ENCODE measurements at regions not wholly inside any gene's neighbourhood (a gene's known extent, or its start where the extent isn't known, plus 50 kb on each side); places are given as distances from the start of the nearest gene placed in this dataset.

GRCh38 chr13:31543190-31543589 lies 196.1 kb upstream of the RXFP2 start:
- H3K9me3 ChIP-seq (replicated peaks in 1 of 2; ENCODE audit: control insufficient read depth in 1 of 2, insufficient read depth in 1 of 2, low read length in 2 of 2) = no peaks in the 10 kb centered on the region
- no peak for TF ChIP-seq CTCF (IDR thresholded peaks at IDR 0.05)
- H3K9me3 Mint-ChIP-seq = peaks cover 0 to 2% (median 0%) of the 10 kb centered on the region in 7 donors
- peaks cover 4 to 5% (median 4%) of the 10 kb centered on the region in 3 donors for H3K27me3 Mint-ChIP-seq (ENCODE audit: low read depth in 3 of 3)
- no peak overlapping the region for H3K4me3 ChIP-seq (replicated peaks in 1 of 3; ENCODE audit: low read depth in 2 of 3, low read length in 3 of 3)
- H2AFZ ChIP-seq (ENCODE audit: insufficient read depth, low read depth, low read length, poor library complexity, severe bottlenecking) = no peak overlapping the region
- no peak overlapping the region for H3K9ac ChIP-seq (ENCODE audit: insufficient read depth, low read length, poor library complexity, severe bottlenecking)
- H3K27me3 ChIP-seq (ENCODE audit: control insufficient read depth in 2 of 2, insufficient read depth in 2 of 2, low read length in 2 of 2) = peaks cover 0 to 2% of the 10 kb centered on the region in 2 donors
- no peak overlapping the region for H3K27ac ChIP-seq (ENCODE audit: low read depth in 1 of 2, low read length in 2 of 2)
- no peaks in the 10 kb centered on the region for H3K36me3 Mint-ChIP-seq
- intact Hi-C loops (cut with micrococcal nuclease) = no loop called here
- no peak for DNase-seq
- no peak overlapping the region for H3K27ac Mint-ChIP-seq
- no peaks in the 10 kb centered on the region for H3K36me3 ChIP-seq (replicated peaks in 1 of 2; ENCODE audit: control insufficient read depth in 1 of 2, insufficient read depth in 2 of 2, low read length in 2 of 2)
- H3K4me3 Mint-ChIP-seq = no peak overlapping the region
- H3K4me2 ChIP-seq (replicated peaks; ENCODE audit: extremely low read depth, low read length, poor library complexity, severe bottlenecking) = no peak overlapping the region
- H3K79me2 ChIP-seq (ENCODE audit: insufficient read depth, low read length) = no peaks in the 10 kb centered on the region
- no peaks in the 10 kb centered on the region for H4K20me1 ChIP-seq (ENCODE audit: insufficient read depth, low read length)
- no peaks in the 10 kb centered on the region for H3K4me1 ChIP-seq (ENCODE audit: control insufficient read depth in 1 of 2, insufficient read depth in 2 of 2, low read length in 2 of 2)
- H3K4me1 Mint-ChIP-seq = peaks cover under 1% of the 10 kb centered on the region

GRCh38 chr13:31545616-31546015 lies 193.7 kb upstream of the RXFP2 start:
- WGBS (ENCODE audit: insufficient coverage) = no CpG with 5 or more reads among the region's 3 CpGs

More at GRCh38 chr13:31545616-31546015, 193.7 kb upstream of the RXFP2 start:
- peaks cover 0 to 2% of the 10 kb centered on the region in 2 donors for H3K27me3 ChIP-seq (ENCODE audit: control insufficient read depth in 2 of 2, insufficient read depth in 2 of 2, low read length in 2 of 2)
- DNase-seq = no peak
- H3K27ac Mint-ChIP-seq = no peak overlapping the region
- H3K9ac ChIP-seq (ENCODE audit: insufficient read depth, low read length, poor library complexity, severe bottlenecking) = no peak overlapping the region
- H3K4me1 Mint-ChIP-seq = no peaks in the 10 kb centered on the region
- H3K4me2 ChIP-seq (replicated peaks; ENCODE audit: extremely low read depth, low read length, poor library complexity, severe bottlenecking) = no peak overlapping the region
- no peak overlapping the region for H2AFZ ChIP-seq (ENCODE audit: insufficient read depth, low read depth, low read length, poor library complexity, severe bottlenecking)
- TF ChIP-seq CTCF (IDR thresholded peaks at IDR 0.05) = no peak
- no peak overlapping the region for H3K27ac ChIP-seq (ENCODE audit: low read depth in 1 of 2, low read length in 2 of 2)
- intact Hi-C loops (cut with micrococcal nuclease) = no loop called here
- no peaks in the 10 kb centered on the region for H3K36me3 Mint-ChIP-seq
- no peaks in the 10 kb centered on the region for H4K20me1 ChIP-seq (ENCODE audit: insufficient read depth, low read length)
- no peak overlapping the region for H3K4me3 Mint-ChIP-seq
- peaks cover 4 to 16% (median 6%) of the 10 kb centered on the region in 3 donors for H3K27me3 Mint-ChIP-seq (ENCODE audit: low read depth in 3 of 3)
- no peaks in the 10 kb centered on the region for H3K9me3 ChIP-seq (replicated peaks in 1 of 2; ENCODE audit: control insufficient read depth in 1 of 2, insufficient read depth in 1 of 2, low read length in 2 of 2)
- no peaks in the 10 kb centered on the region for H3K79me2 ChIP-seq (ENCODE audit: insufficient read depth, low read length)
- H3K36me3 ChIP-seq (replicated peaks in 1 of 2; ENCODE audit: control insufficient read depth in 1 of 2, insufficient read depth in 2 of 2, low read length in 2 of 2) = no peaks in the 10 kb centered on the region
- H3K9me3 Mint-ChIP-seq = peaks cover 0 to 2% (median 0%) of the 10 kb centered on the region in 7 donors
- H3K4me1 ChIP-seq (ENCODE audit: control insufficient read depth in 1 of 2, insufficient read depth in 2 of 2, low read length in 2 of 2) = no peaks in the 10 kb centered on the region
- H3K4me3 ChIP-seq (replicated peaks in 1 of 3; ENCODE audit: low read depth in 2 of 3, low read length in 3 of 3) = no peak overlapping the region
